ENCODE measurements at regions not wholly inside any gene's neighbourhood (a gene's known extent, or its start where the extent isn't known, plus 50 kb on each side); places are given as distances from the start of the nearest gene placed in this dataset.

DNA sequence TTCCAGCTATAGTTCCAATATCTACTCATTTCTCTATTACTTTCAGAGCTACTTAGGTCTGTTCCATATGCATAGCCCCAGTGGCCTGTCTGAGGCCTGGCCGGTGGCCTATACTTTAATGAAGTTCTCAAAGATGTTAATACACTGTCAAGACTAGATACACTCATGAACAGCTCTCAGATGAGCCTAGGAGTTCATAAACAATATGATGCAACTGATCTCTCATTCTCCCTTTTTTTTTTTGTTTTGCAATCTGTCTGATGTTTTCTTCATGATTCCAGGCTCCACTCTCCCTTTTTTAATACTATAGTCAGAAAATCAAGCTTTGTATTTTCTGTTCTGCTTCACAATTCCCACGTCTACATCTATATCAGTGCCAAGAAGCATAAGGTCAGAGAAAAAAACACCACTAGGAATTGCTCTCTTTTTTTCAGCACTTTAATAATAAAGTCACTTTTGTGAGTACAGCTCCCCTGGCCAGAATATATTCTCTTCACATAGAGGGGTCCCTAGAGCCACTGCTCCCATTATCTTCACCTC lies 321.0 kb downstream of the C7orf25 start:
- TF ChIP-seq, protein P1, sequence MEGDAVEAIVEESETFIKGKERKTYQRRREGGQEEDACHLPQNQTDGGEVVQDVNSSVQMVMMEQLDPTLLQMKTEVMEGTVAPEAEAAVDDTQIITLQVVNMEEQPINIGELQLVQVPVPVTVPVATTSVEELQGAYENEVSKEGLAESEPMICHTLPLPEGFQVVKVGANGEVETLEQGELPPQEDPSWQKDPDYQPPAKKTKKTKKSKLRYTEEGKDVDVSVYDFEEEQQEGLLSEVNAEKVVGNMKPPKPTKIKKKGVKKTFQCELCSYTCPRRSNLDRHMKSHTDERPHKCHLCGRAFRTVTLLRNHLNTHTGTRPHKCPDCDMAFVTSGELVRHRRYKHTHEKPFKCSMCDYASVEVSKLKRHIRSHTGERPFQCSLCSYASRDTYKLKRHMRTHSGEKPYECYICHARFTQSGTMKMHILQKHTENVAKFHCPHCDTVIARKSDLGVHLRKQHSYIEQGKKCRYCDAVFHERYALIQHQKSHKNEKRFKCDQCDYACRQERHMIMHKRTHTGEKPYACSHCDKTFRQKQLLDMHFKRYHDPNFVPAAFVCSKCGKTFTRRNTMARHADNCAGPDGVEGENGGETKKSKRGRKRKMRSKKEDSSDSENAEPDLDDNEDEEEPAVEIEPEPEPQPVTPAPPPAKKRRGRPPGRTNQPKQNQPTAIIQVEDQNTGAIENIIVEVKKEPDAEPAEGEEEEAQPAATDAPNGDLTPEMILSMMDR (IDR thresholded peaks at IDR 0.05; ENCODE audit: low read depth, low read length): no peak
- Histone ChIP-seq H3K4me3 (ENCODE audit: low read depth, low read length) (no peak overlapping the region), H3K9me3 (ENCODE audit: control insufficient read depth, insufficient read depth, low read length) (no peaks in the 10 kb centered on the region), H3K27ac (ENCODE audit: low read depth, low read length) (no peak overlapping the region), H3K27me3 (ENCODE audit: control insufficient read depth, insufficient read depth, low read length) (no peaks in the 10 kb centered on the region)
- DNase-seq (ENCODE audit: low read depth, low spot score): no peak
- ChIA-PET POLR2A (no interaction called here), CTCF (interaction anchor here (0.7 to 0.8 kb wide), 2 partner anchors 16 to 269 kb away, joined by 3 read pairs; no protein-coding TSS in a partner anchor)

DNA sequence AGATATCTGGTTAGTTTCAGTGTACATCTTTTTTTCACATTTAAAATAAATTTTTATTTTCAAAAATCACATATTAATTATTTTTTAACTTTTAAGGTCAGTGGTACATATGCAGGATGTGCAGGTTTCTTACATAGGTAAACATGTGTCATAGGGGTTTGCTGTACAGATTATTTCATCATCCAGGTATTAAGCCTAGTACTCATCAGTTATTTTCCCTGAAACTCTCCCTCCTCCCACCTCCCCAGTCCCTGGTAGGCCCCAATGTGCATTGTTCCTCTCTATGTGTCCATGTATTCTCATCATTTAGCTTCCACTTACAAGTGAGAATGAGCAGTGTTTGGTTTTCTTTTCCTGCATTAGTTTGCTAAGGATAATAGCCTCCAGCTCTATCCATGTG lies 323.0 kb downstream of the C7orf25 start:
- TF ChIP-seq, protein P1 (IDR thresholded peaks at IDR 0.05; ENCODE audit: low read depth, low read length): no peak
- CTCF ChIA-PET: no interaction called here
- Histone ChIP-seq H3K9me3 (ENCODE audit: control insufficient read depth, insufficient read depth, low read length) (no peaks in the 10 kb centered on the region), H3K27me3 (ENCODE audit: control insufficient read depth, insufficient read depth, low read length) (no peaks in the 10 kb centered on the region), H3K4me3 (ENCODE audit: low read depth, low read length) (no peak overlapping the region), H3K27ac (ENCODE audit: low read depth, low read length) (no peak overlapping the region)
- DNase-seq (ENCODE audit: low read depth, low spot score): no peak
- POLR2A ChIA-PET: no interaction called here

DNA sequence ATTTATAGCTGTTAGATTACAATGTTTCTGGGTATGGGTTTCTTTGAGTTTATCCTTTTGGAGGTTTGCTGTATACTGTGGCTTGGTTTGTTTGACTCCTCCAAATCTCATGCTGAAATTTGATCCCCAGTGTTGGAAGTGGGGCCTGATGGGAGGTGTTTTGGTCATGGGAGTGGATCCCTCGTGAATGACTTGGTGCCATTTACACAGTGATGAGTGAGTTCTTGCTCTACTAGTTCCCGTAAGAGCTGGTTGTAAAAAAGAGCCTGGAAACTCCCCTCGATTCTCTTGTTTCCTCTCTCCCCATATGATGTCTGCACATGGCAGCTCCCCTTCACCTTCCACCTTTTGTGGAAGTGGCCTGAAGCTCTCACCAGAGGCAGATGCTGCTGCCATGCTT lies 324.1 kb downstream of the C7orf25 start:
- CTCF ChIA-PET: interaction anchor here (0.6 kb wide), 1 partner anchor 14 kb away, joined by 4 read pairs; no protein-coding TSS in a partner anchor

DNA sequence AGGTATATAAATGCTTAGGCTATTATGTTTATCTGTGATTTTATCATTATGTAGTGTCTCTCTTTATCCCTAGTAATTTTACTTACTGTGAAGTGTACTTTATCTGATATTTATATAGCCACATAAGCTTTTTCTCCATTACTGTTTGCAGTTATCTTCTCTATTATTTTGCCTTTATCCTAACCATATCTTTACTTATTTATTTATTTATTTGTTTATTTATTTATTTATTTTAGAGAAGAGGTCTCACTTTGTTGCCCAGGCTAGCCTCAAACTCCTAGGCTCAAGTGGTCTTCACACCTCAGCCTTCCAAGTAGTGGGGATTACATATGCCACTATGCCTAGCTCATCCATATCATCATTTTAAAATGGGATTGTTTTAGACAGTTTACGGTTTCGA lies 331.8 kb downstream of the C7orf25 start:
- POLR2A ChIA-PET: no interaction called here
- Histone ChIP-seq H3K27ac (ENCODE audit: low read depth, low read length) (no peak overlapping the region), H3K9me3 (ENCODE audit: control insufficient read depth, insufficient read depth, low read length) (no peaks in the 10 kb centered on the region), H3K4me3 (ENCODE audit: low read depth, low read length) (no peak overlapping the region), H3K27me3 (ENCODE audit: control insufficient read depth, insufficient read depth, low read length) (no peaks in the 10 kb centered on the region)
- CTCF ChIA-PET: no interaction called here
- DNase-seq (ENCODE audit: low read depth, low spot score): no peak
- TF ChIP-seq, protein P1 (IDR thresholded peaks at IDR 0.05; ENCODE audit: low read depth, low read length): no peak

More for the DNA sequence above, 324.1 kb downstream of the C7orf25 start:
- POLR2A ChIA-PET: no interaction called here
- no peak overlapping the region for H3K27ac ChIP-seq (ENCODE audit: low read depth, low read length)
- TF ChIP-seq, protein P1 (IDR thresholded peaks at IDR 0.05; ENCODE audit: low read depth, low read length): no peak
- H3K27me3 ChIP-seq (ENCODE audit: control insufficient read depth, insufficient read depth, low read length): no peaks in the 10 kb centered on the region
- H3K4me3 ChIP-seq (ENCODE audit: low read depth, low read length): no peak overlapping the region
- H3K9me3 ChIP-seq (ENCODE audit: control insufficient read depth, insufficient read depth, low read length): no peaks in the 10 kb centered on the region
- DNase-seq (ENCODE audit: low read depth, low spot score): no peak

DNA sequence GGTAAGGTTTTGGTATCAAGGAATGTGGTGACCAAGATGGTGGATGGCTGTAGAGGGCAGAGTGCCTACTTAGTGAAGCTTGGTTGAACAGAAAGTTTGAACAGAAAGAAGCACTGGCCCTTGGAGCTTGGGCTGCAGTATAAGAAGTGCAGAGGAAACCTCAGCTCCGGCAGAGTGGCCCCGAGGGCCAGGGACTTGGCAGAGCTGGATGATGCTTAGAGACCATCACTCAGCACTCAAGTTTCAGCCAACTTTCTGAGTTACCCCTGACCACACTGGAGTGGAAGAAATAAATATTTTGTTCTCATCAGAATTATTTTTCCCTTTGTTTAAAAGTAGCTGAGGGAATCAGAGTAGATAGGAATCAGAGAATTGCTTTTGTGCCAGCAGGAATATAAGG lies 336.7 kb downstream of the C7orf25 start:
- Histone ChIP-seq H3K4me3 (ENCODE audit: low read depth, low read length) (no peak overlapping the region), H3K27me3 (ENCODE audit: control insufficient read depth, insufficient read depth, low read length) (no peaks in the 10 kb centered on the region), H3K9me3 (ENCODE audit: control insufficient read depth, insufficient read depth, low read length) (no peaks in the 10 kb centered on the region), H3K27ac (ENCODE audit: low read depth, low read length) (no peak overlapping the region)
- TF ChIP-seq, protein P1 (IDR thresholded peaks at IDR 0.05; ENCODE audit: low read depth, low read length): no peak
- DNase-seq (ENCODE audit: low read depth, low spot score): no peak
- CTCF ChIA-PET: no interaction called here
- POLR2A ChIA-PET: no interaction called here
